ENCODE measurements at regions not wholly inside any gene's neighbourhood (a gene's known extent, or its start where the extent isn't known, plus 50 kb on each side); places are given as distances from the start of the nearest gene placed in this dataset.

GRCh38 chr10:23994459-23995046 is 214.4 kb upstream of the KIAA1217 start:
- Histone ChIP-seq H3K4me3 (ENCODE audit: insufficient read depth, low read depth, low read length) (no peak overlapping the region), H3K27ac (ENCODE audit: low read depth, low read length) (no peak overlapping the region), H3K9ac (ENCODE audit: low read length) (no peak overlapping the region), H3K79me2 (ENCODE audit: insufficient read depth, low read length) (no peaks in the 10 kb centered on the region), H3K4me1 (ENCODE audit: insufficient read depth, low read length) (no peaks in the 10 kb centered on the region), H3K9me3 (ENCODE audit: insufficient read depth, low read depth, low read length) (no peaks in the 10 kb centered on the region), H3K4me2 (ENCODE audit: low read length) (no peak overlapping the region), H3K36me3 (ENCODE audit: insufficient read depth, low read length) (no peaks in the 10 kb centered on the region), H2AFZ (ENCODE audit: low read depth, low read length) (no peak overlapping the region), H3K27me3 (ENCODE audit: insufficient read depth, low read length) (no peaks in the 10 kb centered on the region), H4K20me1 (ENCODE audit: insufficient read depth, low read length) (no peaks in the 10 kb centered on the region)
- TF ChIP-seq EZH2 (IDR thresholded peaks at IDR 0.05; ENCODE audit: insufficient read depth, low read length) (no peak), CTCF (IDR thresholded peaks at IDR 0.05; ENCODE audit: insufficient read depth, low read depth, low read length) (peak; percentile 89)
- DNase-seq (ENCODE audit: low read depth) = peak; percentile 20
- no peak for FAIRE-seq
- H3K4me1 Mint-ChIP-seq (ENCODE audit: low read depth, unreplicated experiment) = no peaks in the 10 kb centered on the region
- no peaks in the 10 kb centered on the region for H3K9me3 Mint-ChIP-seq (ENCODE audit: unreplicated experiment)
- H3K36me3 Mint-ChIP-seq (ENCODE audit: low read depth, unreplicated experiment) = no peaks in the 10 kb centered on the region
- H3K4me3 Mint-ChIP-seq (ENCODE audit: unreplicated experiment) = no peak overlapping the region
- H3K27ac Mint-ChIP-seq (ENCODE audit: unreplicated experiment) = no peak overlapping the region
- H3K27me3 Mint-ChIP-seq (ENCODE audit: low read depth, unreplicated experiment) = peaks cover 2% of the 10 kb centered on the region

GRCh38 chr10:23999445-23999844 is 209.5 kb upstream of the KIAA1217 start:
- Histone ChIP-seq H3K4me1 (ENCODE audit: insufficient read depth, low read length) (no peaks in the 10 kb centered on the region), H3K4me2 (ENCODE audit: low read length) (no peak overlapping the region), H3K9me3 (ENCODE audit: insufficient read depth, low read depth, low read length) (no peaks in the 10 kb centered on the region), H2AFZ (ENCODE audit: low read depth, low read length) (no peak overlapping the region), H3K79me2 (ENCODE audit: insufficient read depth, low read length) (no peaks in the 10 kb centered on the region), H3K27ac (ENCODE audit: low read depth, low read length) (no peak overlapping the region), H4K20me1 (ENCODE audit: insufficient read depth, low read length) (no peaks in the 10 kb centered on the region), H3K4me3 (ENCODE audit: insufficient read depth, low read depth, low read length) (no peak overlapping the region), H3K9ac (ENCODE audit: low read length) (no peak overlapping the region), H3K27me3 (ENCODE audit: insufficient read depth, low read length) (no peaks in the 10 kb centered on the region), H3K36me3 (ENCODE audit: insufficient read depth, low read length) (no peaks in the 10 kb centered on the region)
- H3K36me3 Mint-ChIP-seq (ENCODE audit: low read depth, unreplicated experiment) = no peaks in the 10 kb centered on the region
- no peak for FAIRE-seq
- no peak overlapping the region for H3K27ac Mint-ChIP-seq (ENCODE audit: unreplicated experiment)
- peaks cover 4% of the 10 kb centered on the region for H3K4me1 Mint-ChIP-seq (ENCODE audit: low read depth, unreplicated experiment)
- no peak for DNase-seq (ENCODE audit: low read depth)
- H3K4me3 Mint-ChIP-seq (ENCODE audit: unreplicated experiment) = no peak overlapping the region
- H3K27me3 Mint-ChIP-seq (ENCODE audit: low read depth, unreplicated experiment) = no peaks in the 10 kb centered on the region
- no peaks in the 10 kb centered on the region for H3K9me3 Mint-ChIP-seq (ENCODE audit: unreplicated experiment)
- TF ChIP-seq EZH2 (IDR thresholded peaks at IDR 0.05; ENCODE audit: insufficient read depth, low read length) = no peak
- no peak for TF ChIP-seq CTCF (IDR thresholded peaks at IDR 0.05; ENCODE audit: insufficient read depth, low read depth, low read length)

- H3K27ac ChIP-seq (ENCODE audit: low read depth, low read length) = no peak overlapping the region
- H3K4me2 ChIP-seq (ENCODE audit: low read length) = no peak overlapping the region
- FAIRE-seq (no peak), DNase-seq (ENCODE audit: low read depth) (no peak)
- H3K27me3 ChIP-seq (ENCODE audit: insufficient read depth, low read length) = no peaks in the 10 kb centered on the region
- Mint-ChIP-seq H3K4me1 (ENCODE audit: low read depth, unreplicated experiment) (peaks cover 4% of the 10 kb centered on the region), H3K9me3 (ENCODE audit: unreplicated experiment) (no peaks in the 10 kb centered on the region), H3K27ac (ENCODE audit: unreplicated experiment) (no peak overlapping the region), H3K4me3 (ENCODE audit: unreplicated experiment) (no peak overlapping the region), H3K36me3 (ENCODE audit: low read depth, unreplicated experiment) (no peaks in the 10 kb centered on the region), H3K27me3 (ENCODE audit: low read depth, unreplicated experiment) (no peaks in the 10 kb centered on the region)
- no peaks in the 10 kb centered on the region for H3K36me3 ChIP-seq (ENCODE audit: insufficient read depth, low read length)
- H2AFZ ChIP-seq (ENCODE audit: low read depth, low read length) = no peak overlapping the region
- no peaks in the 10 kb centered on the region for H3K4me1 ChIP-seq (ENCODE audit: insufficient read depth, low read length)
- TF ChIP-seq EZH2 (IDR thresholded peaks at IDR 0.05; ENCODE audit: insufficient read depth, low read length) (no peak), CTCF (IDR thresholded peaks at IDR 0.05; ENCODE audit: insufficient read depth, low read depth, low read length) (no peak)
- no peaks in the 10 kb centered on the region for H3K9me3 ChIP-seq (ENCODE audit: insufficient read depth, low read depth, low read length)
- H3K4me3 ChIP-seq (ENCODE audit: insufficient read depth, low read depth, low read length) = no peak overlapping the region
- no peaks in the 10 kb centered on the region for H4K20me1 ChIP-seq (ENCODE audit: insufficient read depth, low read length)
- no peaks in the 10 kb centered on the region for H3K79me2 ChIP-seq (ENCODE audit: insufficient read depth, low read length)
- H3K9ac ChIP-seq (ENCODE audit: low read length) = no peak overlapping the region
These were observed 208.6 kb upstream of the KIAA1217 start for GRCh38 chr10:24000271-24000813.

Data from astrocyte (in vitro differentiated cells and primary cell).